IMR-90 (cell line): ENCODE measurements at regions not wholly inside any gene's neighbourhood (a gene's known extent, or its start where the extent isn't known, plus 50 kb on each side); places are given as distances from the start of the nearest gene placed in this dataset.

Experiments used
- ATAC-seq: fragments of 200-7000 bp; cut with Tn5 transposase; 2 replicates; pipeline ENCODE4 v1.9.1; 2020; ENCODE audit warnings: low read depth, mild to moderate bottlenecking, moderate library complexity
- BruUV-seq: library from RNA; stranded (reverse); fragments of 400-500 nt; replicated peaks from 2 replicates; lab custom pipeline; 2021; lab: Mats Ljungman, UMichigan
- CTCF ChIA-PET: fragments of 300-600 bp; formaldehyde crosslinking; extraction: SDS; loops from one replicate; lab custom pipeline; 2021; ENCODE audit warnings: antibody characterized with exemption; lab: Yijun Ruan, JAX
- POLR2A ChIA-PET: fragments of 300-600 bp; sonication (Branson Sonifier 250); formaldehyde crosslinking; loops from one replicate; lab custom pipeline; 2022; ENCODE audit warnings: antibody characterized with exemption; ENCODE audit not compliant: unreplicated experiment; lab: Charles Lee
- DNase-seq: peaks from one replicate; pipeline ENCODE4 v3.0.0; 2013
- H2AFZ ChIP-seq: replicated peaks from 2 replicates; pipeline ENCODE3; 2013; ENCODE audit warnings: low read length, mild to moderate bottlenecking; ENCODE audit not compliant: poor library complexity
- H2AK5ac ChIP-seq: 2 replicates; pipeline ENCODE4 v1.6.1; 2013; ENCODE audit warnings: low read depth, low read length, inconsistent platforms
- H2AK9ac ChIP-seq: replicated peaks from 2 replicates; pipeline ENCODE3; 2013; ENCODE audit warnings: mild to moderate bottlenecking, low read depth, low read length, moderate library complexity; ENCODE audit not compliant: poor library complexity
- H2BK120ac ChIP-seq: 2 replicates; pipeline ENCODE4 v1.6.1; 2013; ENCODE audit warnings: low read depth, low read length, inconsistent platforms
- H2BK15ac ChIP-seq: 3 replicates; pipeline ENCODE4 v1.6.1; 2013; ENCODE audit warnings: low read depth, low read length, inconsistent platforms
- H2BK20ac ChIP-seq: 2 replicates; pipeline ENCODE4 v1.6.1; 2013; ENCODE audit warnings: low read depth, mild to moderate bottlenecking, inconsistent platforms, low read length, moderate library complexity
- H2BK5ac ChIP-seq: 2 replicates; pipeline ENCODE4 v1.6.1; 2013; ENCODE audit warnings: mild to moderate bottlenecking, low read depth, low read length, inconsistent platforms; ENCODE audit not compliant: poor library complexity, severe bottlenecking
- H3K14ac ChIP-seq: replicated peaks from 2 replicates; pipeline ENCODE4 v1.6.1; 2013; ENCODE audit warnings: low read depth, low read length, inconsistent platforms
- H3K18ac ChIP-seq: 2 replicates; pipeline ENCODE4 v1.6.1; 2013; ENCODE audit warnings: low read depth, low read length, control low read depth
- H3K23ac ChIP-seq: 2 replicates; pipeline ENCODE4 v1.6.1; 2013; ENCODE audit warnings: low read depth, low read length, inconsistent platforms
- H3K27ac ChIP-seq: 2 replicates; pipeline ENCODE4 v1.5.1; 2013; ENCODE audit warnings: mild to moderate bottlenecking, control low read depth, low read length; ENCODE audit not compliant: insufficient read depth
- H3K27me3 ChIP-seq: 2 replicates; pipeline ENCODE4 v1.6.1; 2013; ENCODE audit warnings: low read length; ENCODE audit not compliant: control insufficient read depth, insufficient read depth
- H3K36me3 ChIP-seq: 2 replicates; pipeline ENCODE4 v1.6.1; 2013; ENCODE audit warnings: low read length, mixed read lengths; ENCODE audit not compliant: control insufficient read depth, insufficient read depth
- H3K4ac ChIP-seq: 2 replicates; pipeline ENCODE4 v1.6.1; 2013; ENCODE audit warnings: low read depth, low read length, inconsistent platforms
- H3K4me1 ChIP-seq: 2 replicates; pipeline ENCODE4 v1.6.1; 2013; ENCODE audit warnings: low read length, mixed read lengths; ENCODE audit not compliant: control insufficient read depth, insufficient read depth
- H3K4me2 ChIP-seq: 2 replicates; pipeline ENCODE4 v1.6.1; 2013; ENCODE audit warnings: low read depth, mild to moderate bottlenecking, control low read depth, low read length, moderate library complexity
- H3K4me3 ChIP-seq: 2 replicates; pipeline ENCODE4 v1.5.1; 2013; ENCODE audit warnings: low read depth, mild to moderate bottlenecking, control low read depth, low read length, moderate library complexity; ENCODE audit not compliant: insufficient read depth
- H3K56ac ChIP-seq: 2 replicates; pipeline ENCODE4 v1.6.1; 2013; ENCODE audit warnings: low read length, inconsistent platforms; ENCODE audit not compliant: insufficient read depth; ENCODE audit errors: extremely low read depth
- H3K79me1 ChIP-seq, 2 experiments: 2 replicates each; pipeline ENCODE4 v1.6.1; 2013; ENCODE audit warnings: low read length in 2 of 2, inconsistent platforms in 1 of 2, low read depth in 1 of 2
- H3K9ac ChIP-seq: 2 replicates; pipeline ENCODE4 v1.6.1; 2013; ENCODE audit warnings: low read depth, low read length, control low read depth
- H3K9me1 ChIP-seq: 2 replicates; pipeline ENCODE4 v1.6.1; 2013; ENCODE audit warnings: low read length, inconsistent platforms; ENCODE audit not compliant: insufficient read depth
- H3K9me3 ChIP-seq: 2 replicates; pipeline ENCODE4 v1.6.1; 2013; ENCODE audit warnings: low read length; ENCODE audit not compliant: control insufficient read depth, insufficient read depth
- H4K20me1 ChIP-seq: 2 replicates; pipeline ENCODE4 v1.6.1; 2013; ENCODE audit warnings: low read length, inconsistent platforms; ENCODE audit not compliant: insufficient read depth
- H4K5ac ChIP-seq: 2 replicates; pipeline ENCODE4 v1.6.1; 2013; ENCODE audit warnings: mild to moderate bottlenecking, low read depth, low read length, control low read depth
- H4K8ac ChIP-seq, 2 experiments: 2 replicates each; pipeline ENCODE4 v1.6.1; 2013; ENCODE audit warnings: low read depth in 2 of 2, low read length in 2 of 2, control low read depth in 1 of 2, inconsistent platforms in 1 of 2
- H4K91ac ChIP-seq: 2 replicates; pipeline ENCODE4 v1.6.1; 2013; ENCODE audit warnings: low read depth, low read length, inconsistent platforms; ENCODE audit not compliant: insufficient read depth
- BHLHE40 ChIP-seq: fragments of 150-350 bp; IDR thresholded peaks from 2 replicates; pipeline ENCODE4 v1.6.1; 2016; ENCODE audit warnings: mild to moderate bottlenecking, low read depth, low read length
- CEBPB ChIP-seq: IDR thresholded peaks from 2 replicates; pipeline ENCODE4 v1.6.1; 2012; ENCODE audit warnings: low read depth, low read length, improper control_type of control experiment
- CHD1 ChIP-seq: IDR thresholded peaks from 2 replicates; pipeline ENCODE4 v1.6.1; 2012; ENCODE audit warnings: low read depth, low read length, improper control_type of control experiment
- MAFK ChIP-seq: IDR thresholded peaks from 2 replicates; pipeline ENCODE4 v1.6.1; 2012; ENCODE audit warnings: low read depth, low read length, improper control_type of control experiment
- MAZ ChIP-seq: IDR thresholded peaks from 2 replicates; pipeline ENCODE4 v1.6.1; 2012; ENCODE audit warnings: low read depth, mild to moderate bottlenecking, low read length, improper control_type of control experiment, moderate library complexity, borderline replicate concordance
- NFE2L2 ChIP-seq: fragments of 150-350 bp; IDR thresholded peaks from 2 replicates; pipeline ENCODE4 v1.6.1; 2016; ENCODE audit warnings: low read depth, mild to moderate bottlenecking, low read length
- POLR2A ChIP-seq: IDR thresholded peaks from 2 replicates; pipeline ENCODE4 v1.6.1; 2012; ENCODE audit warnings: mild to moderate bottlenecking, low read depth, low read length
- RAD21 ChIP-seq: IDR thresholded peaks from 2 replicates; pipeline ENCODE4 v1.6.1; 2012; ENCODE audit warnings: low read length, improper control_type of control experiment
- SMC3 ChIP-seq: fragments of 150-350 bp; IDR thresholded peaks from 2 replicates; pipeline ENCODE4 v1.6.1; 2016; ENCODE audit warnings: low read depth, mild to moderate bottlenecking, antibody characterized with exemption, low read length, moderate library complexity
- WGBS, 2 experiments: methylation state at CpG; one replicate each; pipeline versions ENCODE4 v1.1.5 to v1.1.7; 2013; ENCODE audit warnings: missing lambda C conversion rate in 2 of 2; ENCODE audit not compliant: insufficient read length in 1 of 2; ENCODE audit errors: extremely low coverage in 2 of 2; 5-methylcytosine and 5-hydroxymethylcytosine counted together
- dilution Hi-C: fragments of 300-500 bp; cut with HindIII; formaldehyde crosslinking; loops from one replicate; pipeline ENCODE4 v1.14.3; 2018; ENCODE audit warnings: low sequenced_read_pairs; ENCODE audit not compliant: unreplicated experiment
- in situ Hi-C: fragments of 300-500 bp; cut with MboI; formaldehyde crosslinking; loops from 3 replicates; pipeline ENCODE4 v1.14.3; 2019; ENCODE audit warnings: low sequenced_read_pairs, inconsistent platforms, mixed read lengths
- intact Hi-C: fragments of 100-400 bp; cut with micrococcal nuclease; formaldehyde crosslinking; loops from 2 replicates; pipeline ENCODE4 v1.10.0; 2022
- TF ChIP-seq, protein P1 (sequence below): conservative IDR thresholded peaks from 2 replicates; pipeline ENCODE4 v1.5.1; 2012; ENCODE audit warnings: mild to moderate bottlenecking, low read depth, low read length, improper control_type of control experiment
- TF ChIP-seq, protein P2 (sequence below): fragments of 150-350 bp; IDR thresholded peaks from 2 replicates; pipeline ENCODE4 v1.6.1; 2016; ENCODE audit warnings: low read depth, mild to moderate bottlenecking, low read length, moderate library complexity, borderline replicate concordance
- TF ChIP-seq, protein P3 (sequence below): fragments of 150-350 bp; IDR thresholded peaks from 2 replicates; pipeline ENCODE4 v1.6.1; 2017; ENCODE audit warnings: mild to moderate bottlenecking, antibody characterized with exemption, low read length, low read depth

DNA sequence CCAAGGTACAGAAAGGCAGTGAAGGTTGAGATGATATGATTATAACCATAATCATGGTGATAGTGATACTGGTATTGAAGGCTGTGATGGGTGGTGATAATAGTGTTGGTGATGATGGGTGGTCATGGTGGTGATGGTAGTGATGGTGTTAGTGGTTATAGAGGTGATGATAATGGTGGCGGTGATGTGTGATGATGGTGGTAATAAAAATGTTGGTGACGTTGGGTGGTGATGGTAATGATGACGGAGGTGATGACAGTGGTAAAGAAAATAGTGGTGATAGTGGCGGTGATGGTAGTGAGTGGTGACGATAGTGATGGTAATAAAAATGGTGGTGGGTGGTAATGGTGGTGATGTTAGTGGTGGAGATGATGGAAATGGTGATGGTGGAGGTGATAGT, 65.1 kb upstream of the KDM8 start:
- TF ChIP-seq MAFK = no peak
- TF ChIP-seq, protein P1, sequence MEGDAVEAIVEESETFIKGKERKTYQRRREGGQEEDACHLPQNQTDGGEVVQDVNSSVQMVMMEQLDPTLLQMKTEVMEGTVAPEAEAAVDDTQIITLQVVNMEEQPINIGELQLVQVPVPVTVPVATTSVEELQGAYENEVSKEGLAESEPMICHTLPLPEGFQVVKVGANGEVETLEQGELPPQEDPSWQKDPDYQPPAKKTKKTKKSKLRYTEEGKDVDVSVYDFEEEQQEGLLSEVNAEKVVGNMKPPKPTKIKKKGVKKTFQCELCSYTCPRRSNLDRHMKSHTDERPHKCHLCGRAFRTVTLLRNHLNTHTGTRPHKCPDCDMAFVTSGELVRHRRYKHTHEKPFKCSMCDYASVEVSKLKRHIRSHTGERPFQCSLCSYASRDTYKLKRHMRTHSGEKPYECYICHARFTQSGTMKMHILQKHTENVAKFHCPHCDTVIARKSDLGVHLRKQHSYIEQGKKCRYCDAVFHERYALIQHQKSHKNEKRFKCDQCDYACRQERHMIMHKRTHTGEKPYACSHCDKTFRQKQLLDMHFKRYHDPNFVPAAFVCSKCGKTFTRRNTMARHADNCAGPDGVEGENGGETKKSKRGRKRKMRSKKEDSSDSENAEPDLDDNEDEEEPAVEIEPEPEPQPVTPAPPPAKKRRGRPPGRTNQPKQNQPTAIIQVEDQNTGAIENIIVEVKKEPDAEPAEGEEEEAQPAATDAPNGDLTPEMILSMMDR = no peak
- TF ChIP-seq, protein P2, sequence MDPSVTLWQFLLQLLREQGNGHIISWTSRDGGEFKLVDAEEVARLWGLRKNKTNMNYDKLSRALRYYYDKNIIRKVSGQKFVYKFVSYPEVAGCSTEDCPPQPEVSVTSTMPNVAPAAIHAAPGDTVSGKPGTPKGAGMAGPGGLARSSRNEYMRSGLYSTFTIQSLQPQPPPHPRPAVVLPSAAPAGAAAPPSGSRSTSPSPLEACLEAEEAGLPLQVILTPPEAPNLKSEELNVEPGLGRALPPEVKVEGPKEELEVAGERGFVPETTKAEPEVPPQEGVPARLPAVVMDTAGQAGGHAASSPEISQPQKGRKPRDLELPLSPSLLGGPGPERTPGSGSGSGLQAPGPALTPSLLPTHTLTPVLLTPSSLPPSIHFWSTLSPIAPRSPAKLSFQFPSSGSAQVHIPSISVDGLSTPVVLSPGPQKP = no peak
- TF ChIP-seq MAZ = no peak
- TF ChIP-seq, protein P3, sequence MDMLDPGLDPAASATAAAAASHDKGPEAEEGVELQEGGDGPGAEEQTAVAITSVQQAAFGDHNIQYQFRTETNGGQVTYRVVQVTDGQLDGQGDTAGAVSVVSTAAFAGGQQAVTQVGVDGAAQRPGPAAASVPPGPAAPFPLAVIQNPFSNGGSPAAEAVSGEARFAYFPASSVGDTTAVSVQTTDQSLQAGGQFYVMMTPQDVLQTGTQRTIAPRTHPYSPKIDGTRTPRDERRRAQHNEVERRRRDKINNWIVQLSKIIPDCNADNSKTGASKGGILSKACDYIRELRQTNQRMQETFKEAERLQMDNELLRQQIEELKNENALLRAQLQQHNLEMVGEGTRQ = no peak
- no peak for TF ChIP-seq CHD1
- TF ChIP-seq SMC3 = no peak
- no peak for TF ChIP-seq POLR2A
- TF ChIP-seq NFE2L2 = no peak
- no peak for TF ChIP-seq RAD21
- no peak for TF ChIP-seq BHLHE40
- TF ChIP-seq CEBPB = no peak
- Histone ChIP-seq H2BK20ac (no peak overlapping the region), H4K91ac (no peak overlapping the region), H3K9me3 (no peaks in the 10 kb centered on the region), H3K4me3 (no peak overlapping the region), H3K18ac (no peak overlapping the region), H3K56ac (no peak overlapping the region), H3K4ac (no peak overlapping the region), H3K36me3 (no peaks in the 10 kb centered on the region), H2BK5ac (no peak overlapping the region), H2BK15ac (no peak overlapping the region), H3K23ac (no peak overlapping the region), H3K27ac (no peak overlapping the region), H3K27me3 (peaks cover 11% of the 10 kb centered on the region), H3K9ac (no peak overlapping the region), H4K20me1 (no peaks in the 10 kb centered on the region), H3K4me2 (no peak overlapping the region), H2AK9ac (no peak overlapping the region), H3K4me1 (no peaks in the 10 kb centered on the region), H2AFZ (no peak overlapping the region), H3K9me1 (no peaks in the 10 kb centered on the region), H3K79me1 (no peaks in the 10 kb centered on the region), H2AK5ac (no peak overlapping the region), H2BK120ac (no peak overlapping the region), H4K5ac (no peak overlapping the region), H3K14ac (no peak overlapping the region), H4K8ac (no peak overlapping the region)
- intact Hi-C loops = no loop called here
- DNase-seq (no peak), ATAC-seq (no peak)
- CTCF ChIA-PET = no interaction called here
- POLR2A ChIA-PET = no interaction called here
- dilution Hi-C loops = no loop called here
- BruUV-seq = no TSS peak
- WGBS, 2 experiments = 89 to 100% methylated on average over 2 to 5 of the region's 5 CpGs
- in situ Hi-C loops = no loop called here
